Keratinocyte (primary cell): ENCODE measurements at regions not wholly inside any gene's neighbourhood (a gene's known extent, or its start where the extent isn't known, plus 50 kb on each side); places are given as distances from the start of the nearest gene placed in this dataset.

ENCODE experiments used
- CTCF ChIP-seq, 3 experiments: IDR thresholded peaks in 1 of 3; conservative IDR thresholded peaks in 1 of 3; optimal IDR thresholded peaks in 1 of 3; 2 replicates in 2 of 3; 3 replicates in 1 of 3; pipeline versions ENCODE3 to v1.5.1; 2011; ENCODE audit warnings: low read length in 3 of 3, mild to moderate bottlenecking in 3 of 3, moderate library complexity in 2 of 3, control low read depth in 1 of 3, inconsistent platforms in 1 of 3; ENCODE audit not compliant: insufficient read depth in 2 of 3; ENCODE audit errors: extremely low read depth in 1 of 3
- EZH2 ChIP-seq: IDR thresholded peaks from one replicate; pipeline ENCODE4 v1.6.1; 2012; ENCODE audit warnings: inconsistent platforms, mild to moderate bottlenecking, low read length, moderate library complexity

GRCh38 chr6:134805168-134805567, 144.7 kb downstream of the ALDH8A1 start:
- TF ChIP-seq EZH2 (no peak), CTCF (optimal IDR thresholded peaks at IDR 0.05 in 1 of 3, IDR thresholded peaks at IDR 0.05 in 1 of 3, conservative IDR thresholded peaks at IDR 0.05 in 1 of 3; ENCODE audit: extremely low read depth in 1 of 3, insufficient read depth in 2 of 3, low read length in 3 of 3) (no peak)
